ENCODE measurements at regions not wholly inside any gene's neighbourhood (a gene's known extent, or its start where the extent isn't known, plus 50 kb on each side); places are given as distances from the start of the nearest gene placed in this dataset.

DNA sequence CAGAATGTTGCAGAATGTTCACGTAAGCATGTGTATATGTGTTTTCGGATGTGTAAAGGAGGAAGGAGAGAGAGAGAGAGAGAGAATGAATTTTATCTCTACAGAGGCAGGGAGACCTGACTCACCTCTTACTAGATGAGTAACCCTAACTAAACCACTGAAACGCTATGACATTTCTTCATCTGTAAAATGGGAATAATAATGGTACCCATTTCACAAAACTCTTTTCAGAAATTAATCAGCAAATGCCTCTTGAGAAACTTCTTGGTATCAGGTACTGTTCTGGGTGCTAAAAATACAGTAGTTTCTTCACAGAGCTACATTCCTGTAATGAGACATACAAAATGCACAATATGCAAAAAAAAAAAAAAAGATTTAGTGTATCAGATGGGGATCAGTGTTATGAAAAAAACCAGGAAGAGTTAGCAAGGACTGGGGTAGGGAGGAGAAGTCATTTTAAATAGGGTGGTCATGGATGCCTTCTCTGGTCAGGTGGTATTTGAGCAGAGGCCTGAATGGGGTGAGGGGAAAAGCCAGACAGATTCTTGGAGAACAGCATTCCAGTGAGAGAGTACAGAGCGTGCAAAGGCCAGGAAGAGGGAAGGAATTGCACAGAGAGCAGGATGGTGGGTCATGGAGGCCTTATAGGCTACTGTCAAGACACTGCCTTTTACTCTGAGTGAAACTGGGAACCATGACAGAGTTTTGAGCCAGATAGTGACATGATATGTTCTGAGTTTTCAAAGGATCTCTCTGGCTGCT lies 84.9 kb upstream of the SPANXB1 start:
- H3K27ac ChIP-seq, result no peak overlapping the region
- no peak overlapping the region for H3K4me3 ChIP-seq
- ChIA-PET POLR2A (ENCODE audit: unreplicated experiment) (interaction anchor here (0.6 kb wide), 1 partner anchor 1674 kb away, joined by 7 read pairs; no protein-coding TSS in a partner anchor), CTCF (interaction anchor here (0.6 to 0.7 kb wide), 6 partner anchors 93 to 1167 kb away, joined by 4 to 9 read pairs (median 6); no protein-coding TSS in a partner anchor)
- H3K36me3 ChIP-seq (ENCODE audit: low read depth), result no peaks in the 10 kb centered on the region
- no peaks in the 10 kb centered on the region for H3K9me2 ChIP-seq (ENCODE audit: insufficient read depth)
- H3K27me3 ChIP-seq (ENCODE audit: insufficient read depth, low read depth), result no peaks in the 10 kb centered on the region
- intact Hi-C loops (cut with micrococcal nuclease; ENCODE audit: unreplicated experiment), result loop anchor here (1.0 kb wide), 1 partner anchor 361 kb away; no protein-coding TSS in a partner anchor
- no peak overlapping the region for H2AFZ ChIP-seq
- H3F3A ChIP-seq (ENCODE audit: insufficient read depth, low read depth), result no peaks in the 10 kb centered on the region
- H3K4me2 ChIP-seq, result no peak overlapping the region
- no peak for TF ChIP-seq EZH2 (IDR thresholded peaks at IDR 0.05; ENCODE audit: low read depth)
- TF ChIP-seq, protein P1, sequence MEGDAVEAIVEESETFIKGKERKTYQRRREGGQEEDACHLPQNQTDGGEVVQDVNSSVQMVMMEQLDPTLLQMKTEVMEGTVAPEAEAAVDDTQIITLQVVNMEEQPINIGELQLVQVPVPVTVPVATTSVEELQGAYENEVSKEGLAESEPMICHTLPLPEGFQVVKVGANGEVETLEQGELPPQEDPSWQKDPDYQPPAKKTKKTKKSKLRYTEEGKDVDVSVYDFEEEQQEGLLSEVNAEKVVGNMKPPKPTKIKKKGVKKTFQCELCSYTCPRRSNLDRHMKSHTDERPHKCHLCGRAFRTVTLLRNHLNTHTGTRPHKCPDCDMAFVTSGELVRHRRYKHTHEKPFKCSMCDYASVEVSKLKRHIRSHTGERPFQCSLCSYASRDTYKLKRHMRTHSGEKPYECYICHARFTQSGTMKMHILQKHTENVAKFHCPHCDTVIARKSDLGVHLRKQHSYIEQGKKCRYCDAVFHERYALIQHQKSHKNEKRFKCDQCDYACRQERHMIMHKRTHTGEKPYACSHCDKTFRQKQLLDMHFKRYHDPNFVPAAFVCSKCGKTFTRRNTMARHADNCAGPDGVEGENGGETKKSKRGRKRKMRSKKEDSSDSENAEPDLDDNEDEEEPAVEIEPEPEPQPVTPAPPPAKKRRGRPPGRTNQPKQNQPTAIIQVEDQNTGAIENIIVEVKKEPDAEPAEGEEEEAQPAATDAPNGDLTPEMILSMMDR (conservative IDR thresholded peaks at IDR 0.05), result no peak
- H3K9me3 ChIP-seq (ENCODE audit: insufficient read depth, low read depth), result no peaks in the 10 kb centered on the region; the same call in 1 of the 2 replicates
- no peaks in the 10 kb centered on the region for H4K20me1 ChIP-seq (ENCODE audit: insufficient read depth)
- H3K4me1 ChIP-seq (replicated peaks; ENCODE audit: insufficient read depth), result no peaks in the 10 kb centered on the region
- DNase-seq, result no peak
- no TSS peak for BruUV-seq (replicated peaks)
- H3K79me2 ChIP-seq (ENCODE audit: low read depth), result no peaks in the 10 kb centered on the region

DNA sequence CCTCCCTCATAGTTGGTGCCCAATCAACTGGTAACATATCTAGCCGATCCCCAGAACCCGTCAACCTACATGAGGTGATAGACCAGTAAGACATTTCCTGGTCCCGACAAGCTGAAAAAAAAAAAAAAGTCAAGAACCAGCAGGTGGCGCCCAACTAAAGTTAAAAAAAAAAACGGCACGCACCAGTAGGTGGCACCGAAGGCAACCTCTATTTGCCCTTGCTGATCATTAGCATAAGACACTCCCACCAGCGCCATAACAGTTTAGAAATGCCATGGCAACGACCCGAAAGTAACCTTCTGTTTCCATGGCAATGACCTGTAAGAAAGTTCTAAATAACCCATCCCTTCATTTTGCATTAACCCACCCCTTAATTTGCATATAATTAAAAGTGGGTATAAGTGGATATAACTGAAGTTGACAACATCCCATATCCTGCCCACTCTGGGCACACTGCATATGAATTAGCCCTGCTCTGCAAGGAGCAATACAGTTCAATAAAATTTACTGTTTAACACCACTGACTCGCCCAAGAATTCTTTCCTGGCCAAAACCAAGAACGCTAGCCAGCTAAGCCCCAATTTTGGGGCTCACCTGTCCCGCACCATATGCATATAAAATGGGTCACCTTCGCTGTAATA lies 83.9 kb upstream of the SPANXB1 start:
- Histone ChIP-seq H3K27ac (no peak overlapping the region), H2AFZ (no peak overlapping the region), H3K27me3 (ENCODE audit: insufficient read depth, low read depth) (no peaks in the 10 kb centered on the region), H3F3A (ENCODE audit: insufficient read depth, low read depth) (no peaks in the 10 kb centered on the region), H3K79me2 (ENCODE audit: low read depth) (no peaks in the 10 kb centered on the region), H4K20me1 (ENCODE audit: insufficient read depth) (no peaks in the 10 kb centered on the region), H3K4me2 (no peak overlapping the region), H3K4me1 (replicated peaks; ENCODE audit: insufficient read depth) (no peaks in the 10 kb centered on the region), H3K36me3 (ENCODE audit: low read depth) (no peaks in the 10 kb centered on the region), H3K9me2 (ENCODE audit: insufficient read depth) (no peaks in the 10 kb centered on the region), H3K9me3 (ENCODE audit: insufficient read depth, low read depth) (no peaks in the 10 kb centered on the region; the same call in 1 of the 2 replicates), H3K4me3 (no peak overlapping the region)
- no TSS peak for BruUV-seq (replicated peaks)
- ChIA-PET CTCF (interaction anchor here (0.6 to 0.7 kb wide), 8 partner anchors 94 to 1748 kb away, joined by 3 to 9 read pairs (median 6); no protein-coding TSS in a partner anchor), POLR2A (ENCODE audit: unreplicated experiment) (interaction anchor here (0.6 kb wide), 1 partner anchor 1673 kb away, joined by 7 read pairs; no protein-coding TSS in a partner anchor)
- intact Hi-C loops (cut with micrococcal nuclease; ENCODE audit: unreplicated experiment), result loop anchor here (1.0 kb wide), 1 partner anchor 360 kb away; no protein-coding TSS in a partner anchor
- peak; percentile 12 to 65 for DNase-seq
- TF ChIP-seq, protein P1 (conservative IDR thresholded peaks at IDR 0.05), result peak; percentile 85
- TF ChIP-seq EZH2 (IDR thresholded peaks at IDR 0.05; ENCODE audit: low read depth), result no peak

GRCh38 chrX:140920416-140920815 lies 82.0 kb upstream of the SPANXB1 start:
- H3K27me3 ChIP-seq (ENCODE audit: insufficient read depth, low read depth), result no peaks in the 10 kb centered on the region
- TF ChIP-seq, protein P1 (conservative IDR thresholded peaks at IDR 0.05), result no peak
- TF ChIP-seq EZH2 (IDR thresholded peaks at IDR 0.05; ENCODE audit: low read depth), result no peak
- H3F3A ChIP-seq (ENCODE audit: insufficient read depth, low read depth), result no peaks in the 10 kb centered on the region
- no peak overlapping the region for H3K4me3 ChIP-seq
- H3K9me3 ChIP-seq (ENCODE audit: insufficient read depth, low read depth), result no peaks in the 10 kb centered on the region; the same call in 1 of the 2 replicates
- DNase-seq, result no peak
- H3K79me2 ChIP-seq (ENCODE audit: low read depth), result no peaks in the 10 kb centered on the region
- H3K27ac ChIP-seq, result no peak overlapping the region
- ChIA-PET POLR2A (ENCODE audit: unreplicated experiment) (no interaction called here), CTCF (no interaction called here)
- H3K4me2 ChIP-seq, result no peak overlapping the region
- no peaks in the 10 kb centered on the region for H4K20me1 ChIP-seq (ENCODE audit: insufficient read depth)
- no peaks in the 10 kb centered on the region for H3K36me3 ChIP-seq (ENCODE audit: low read depth)
- H2AFZ ChIP-seq, result no peak overlapping the region
- no peaks in the 10 kb centered on the region for H3K9me2 ChIP-seq (ENCODE audit: insufficient read depth)
- intact Hi-C loops (cut with micrococcal nuclease; ENCODE audit: unreplicated experiment), result no loop called here
- BruUV-seq (replicated peaks), result no TSS peak
- H3K4me1 ChIP-seq (replicated peaks; ENCODE audit: insufficient read depth), result no peaks in the 10 kb centered on the region

All from PC-9 (cell line).